ENCODE measurements at regions not wholly inside any gene's neighbourhood (a gene's known extent, or its start where the extent isn't known, plus 50 kb on each side); places are given as distances from the start of the nearest gene placed in this dataset.

GRCh38 chr2:235418918-235419317 lies 74.9 kb upstream of the AGAP1 start:
- no peak overlapping the region for H3K4me3 ChIP-seq (ENCODE audit: insufficient read depth, low read length)
- no peaks in the 10 kb centered on the region for H3K79me2 ChIP-seq (ENCODE audit: insufficient read depth, low read length)
- H3K36me3 ChIP-seq (ENCODE audit: insufficient read depth, low read length) = no peaks in the 10 kb centered on the region
- no peaks in the 10 kb centered on the region for H3K9me3 ChIP-seq (ENCODE audit: low read depth, low read length)
- H2AFZ ChIP-seq (ENCODE audit: low read length) = no peak overlapping the region
- H4K20me1 ChIP-seq (ENCODE audit: insufficient read depth, low read length) = no peaks in the 10 kb centered on the region
- H3K4me2 ChIP-seq (ENCODE audit: insufficient read depth, low read length) = no peak overlapping the region
- H3K27me3 ChIP-seq (ENCODE audit: insufficient read depth, low read length) = no peaks in the 10 kb centered on the region
- DNase-seq (ENCODE audit: insufficient read length, low spot score, missing footprints) = peak; percentile 32
- no peaks in the 10 kb centered on the region for H3K4me1 ChIP-seq (ENCODE audit: insufficient read depth, low read length)
- H3K27ac ChIP-seq (ENCODE audit: low read depth, low read length) = no peak overlapping the region
- TF ChIP-seq CTCF (IDR thresholded peaks at IDR 0.05; ENCODE audit: extremely low read depth, low read depth, low read length) = peak; percentile 21

GRCh38 chr2:235419996-235420395 lies 73.8 kb upstream of the AGAP1 start:
- no peaks in the 10 kb centered on the region for H3K9me3 ChIP-seq (ENCODE audit: low read depth, low read length)
- no peaks in the 10 kb centered on the region for H3K4me1 ChIP-seq (ENCODE audit: insufficient read depth, low read length)
- H3K27ac ChIP-seq (ENCODE audit: low read depth, low read length) = no peak overlapping the region
- H3K27me3 ChIP-seq (ENCODE audit: insufficient read depth, low read length) = no peaks in the 10 kb centered on the region
- no peaks in the 10 kb centered on the region for H3K36me3 ChIP-seq (ENCODE audit: insufficient read depth, low read length)
- H2AFZ ChIP-seq (ENCODE audit: low read length) = no peak overlapping the region
- no peak for TF ChIP-seq CTCF (IDR thresholded peaks at IDR 0.05; ENCODE audit: extremely low read depth, low read depth, low read length)
- no peak overlapping the region for H3K4me3 ChIP-seq (ENCODE audit: insufficient read depth, low read length)
- no peak for DNase-seq (ENCODE audit: insufficient read length, low spot score, missing footprints)
- no peak overlapping the region for H3K4me2 ChIP-seq (ENCODE audit: insufficient read depth, low read length)
- H4K20me1 ChIP-seq (ENCODE audit: insufficient read depth, low read length) = no peaks in the 10 kb centered on the region
- no peaks in the 10 kb centered on the region for H3K79me2 ChIP-seq (ENCODE audit: insufficient read depth, low read length)

- no peak overlapping the region for H2AFZ ChIP-seq (ENCODE audit: low read length)
- H3K79me2 ChIP-seq (ENCODE audit: insufficient read depth, low read length) = no peaks in the 10 kb centered on the region
- DNase-seq (ENCODE audit: insufficient read length, low spot score, missing footprints) = no peak
- no peak overlapping the region for H3K4me2 ChIP-seq (ENCODE audit: insufficient read depth, low read length)
- no peak overlapping the region for H3K27ac ChIP-seq (ENCODE audit: low read depth, low read length)
- no peaks in the 10 kb centered on the region for H4K20me1 ChIP-seq (ENCODE audit: insufficient read depth, low read length)
- peaks cover 4% of the 10 kb centered on the region for H3K27me3 ChIP-seq (ENCODE audit: insufficient read depth, low read length)
- no peak for TF ChIP-seq CTCF (IDR thresholded peaks at IDR 0.05; ENCODE audit: extremely low read depth, low read depth, low read length)
- no peaks in the 10 kb centered on the region for H3K9me3 ChIP-seq (ENCODE audit: low read depth, low read length)
- no peaks in the 10 kb centered on the region for H3K4me1 ChIP-seq (ENCODE audit: insufficient read depth, low read length)
- H3K36me3 ChIP-seq (ENCODE audit: insufficient read depth, low read length) = no peaks in the 10 kb centered on the region
- H3K4me3 ChIP-seq (ENCODE audit: insufficient read depth, low read length) = no peak overlapping the region
Measured at GRCh38 chr2:235421618-235422017, 72.2 kb upstream of the AGAP1 start.

- Histone ChIP-seq H3K4me1 (ENCODE audit: insufficient read depth, low read length) (peaks cover 11% of the 10 kb centered on the region), H3K27ac (ENCODE audit: low read depth, low read length) (no peak overlapping the region), H3K79me2 (ENCODE audit: insufficient read depth, low read length) (no peaks in the 10 kb centered on the region), H3K4me3 (ENCODE audit: insufficient read depth, low read length) (no peak overlapping the region), H4K20me1 (ENCODE audit: insufficient read depth, low read length) (no peaks in the 10 kb centered on the region), H3K36me3 (ENCODE audit: insufficient read depth, low read length) (no peaks in the 10 kb centered on the region), H3K9me3 (ENCODE audit: low read depth, low read length) (no peaks in the 10 kb centered on the region), H3K27me3 (ENCODE audit: insufficient read depth, low read length) (peaks cover 10% of the 10 kb centered on the region), H2AFZ (ENCODE audit: low read length) (no peak overlapping the region), H3K4me2 (ENCODE audit: insufficient read depth, low read length) (no peak overlapping the region)
- DNase-seq (ENCODE audit: insufficient read length, low spot score, missing footprints) = no peak
- no peak for TF ChIP-seq CTCF (IDR thresholded peaks at IDR 0.05; ENCODE audit: extremely low read depth, low read depth, low read length)
Measured at GRCh38 chr2:235430366-235431083, 63.3 kb upstream of the AGAP1 start.
